ENCODE measurements at regions not wholly inside any gene's neighbourhood (a gene's known extent, or its start where the extent isn't known, plus 50 kb on each side); places are given as distances from the start of the nearest gene placed in this dataset.

GRCh38 chr10:23951841-23952240 is 257.1 kb upstream of the KIAA1217 start:
- Histone ChIP-seq H4K20me1 (ENCODE audit: control insufficient read depth, insufficient read depth) (no peaks in the 10 kb centered on the region), H3K9ac (ENCODE audit: control insufficient read depth, insufficient read depth, low read length) (no peak overlapping the region), H3K79me2 (ENCODE audit: control insufficient read depth, insufficient read depth, low read length) (no peaks in the 10 kb centered on the region), H3K4me3 (no peak overlapping the region), H3K9me3 (replicated peaks; ENCODE audit: control insufficient read depth, insufficient read depth, low read length) (no peaks in the 10 kb centered on the region), H3K4me1 (ENCODE audit: control insufficient read depth, insufficient read depth, low read length) (no peaks in the 10 kb centered on the region), H3K27me3 (replicated peaks in 1 of 2; ENCODE audit: control insufficient read depth in 2 of 2, insufficient read depth in 2 of 2, low read length in 1 of 2) (no peaks in the 10 kb centered on the region), H3K27ac (ENCODE audit: control insufficient read depth, insufficient read depth) (no peak overlapping the region), H3K36me3 (ENCODE audit: control insufficient read depth in 2 of 2, insufficient read depth in 2 of 2, low read length in 1 of 2) (no peaks in the 10 kb centered on the region), H3K4me2 (ENCODE audit: control insufficient read depth, insufficient read depth) (no peak overlapping the region), H2AFZ (ENCODE audit: control insufficient read depth, low read depth, low read length) (no peak overlapping the region)
- DNase-seq (ENCODE audit: low read depth, low spot score) (no peak), ATAC-seq (no peak), FAIRE-seq (no peak)
- intact Hi-C loops (cut with micrococcal nuclease; ENCODE audit: unreplicated experiment), result no loop called here
- TF ChIP-seq CBX3 (IDR thresholded peaks at IDR 0.05; ENCODE audit: borderline replicate concordance, low read depth) (no peak), ZNF207 (IDR thresholded peaks at IDR 0.05; ENCODE audit: borderline replicate concordance) (no peak), SPI1 (IDR thresholded peaks at IDR 0.05; ENCODE audit: borderline replicate concordance, insufficient read depth, low read depth, low read length) (no peak), SMARCA5 (IDR thresholded peaks at IDR 0.05) (no peak), ZBTB33 (IDR thresholded peaks at IDR 0.05) (no peak), MEF2B (IDR thresholded peaks at IDR 0.05; ENCODE audit: partially characterized antibody, poor library complexity, severe bottlenecking) (no peak), TAF1 (IDR thresholded peaks at IDR 0.05; ENCODE audit: borderline replicate concordance, low read depth, low read length) (no peak), NKRF (conservative IDR thresholded peaks at IDR 0.05) (no peak), IRF5 (IDR thresholded peaks at IDR 0.05; ENCODE audit: borderline replicate concordance) (no peak), SP1 (IDR thresholded peaks at IDR 0.05; ENCODE audit: low read depth, low read length) (no peak)
- in situ Hi-C loops (cut with MboI), result no loop called here
- RAD21 ChIA-PET (ENCODE audit: unreplicated experiment), result no interaction called here
- SMC1A ChIA-PET (ENCODE audit: uncharacterized antibody, unreplicated experiment), result interaction anchor here (1.1 kb wide), 1 partner anchor 8 kb away, joined by 6 read pairs; no protein-coding TSS in a partner anchor
- POLR2A ChIA-PET, result no interaction called here
- no TSS peak for BruUV-seq (replicated peaks)
- CTCF ChIA-PET, result interaction anchor here (1.4 kb wide), 1 partner anchor 43 kb away, joined by 3 read pairs; no protein-coding TSS in a partner anchor
- 27% methylated on average over 6 of the region's 6 CpGs for WGBS (ENCODE audit: insufficient coverage, insufficient replicate concordance, low lambda C conversion rate, missing lambda C conversion rate)

All from GM12878 (cell line).